SK-MEL-5 (cell line): ENCODE measurements at regions not wholly inside any gene's neighbourhood (a gene's known extent, or its start where the extent isn't known, plus 50 kb on each side); places are given as distances from the start of the nearest gene placed in this dataset.

Experiments
- DNase-seq: peaks from one replicate; pipeline ENCODE4 v3.0.0-alpha.2; 2016; ENCODE audit warnings: low read depth, low spot score
- in situ Hi-C: cut with HindIII; loops from 2 replicates; pipeline ENCODE4 v1.10.0; 2016; ENCODE audit warnings: low sequenced_read_pairs, high pct_unique_total_duplicates, low pct_unique_long_range_greater_than_20kb

GRCh38 chr3:66138336-66139313, 82.2 kb upstream of the SLC25A26 start:
- peak; percentile 82 for DNase-seq
- in situ Hi-C loops = no loop called here

- DNase-seq = no peak
- in situ Hi-C loops = no loop called here
These were observed 84.2 kb upstream of the SLC25A26 start for GRCh38 chr3:66136597-66136996.

DNA sequence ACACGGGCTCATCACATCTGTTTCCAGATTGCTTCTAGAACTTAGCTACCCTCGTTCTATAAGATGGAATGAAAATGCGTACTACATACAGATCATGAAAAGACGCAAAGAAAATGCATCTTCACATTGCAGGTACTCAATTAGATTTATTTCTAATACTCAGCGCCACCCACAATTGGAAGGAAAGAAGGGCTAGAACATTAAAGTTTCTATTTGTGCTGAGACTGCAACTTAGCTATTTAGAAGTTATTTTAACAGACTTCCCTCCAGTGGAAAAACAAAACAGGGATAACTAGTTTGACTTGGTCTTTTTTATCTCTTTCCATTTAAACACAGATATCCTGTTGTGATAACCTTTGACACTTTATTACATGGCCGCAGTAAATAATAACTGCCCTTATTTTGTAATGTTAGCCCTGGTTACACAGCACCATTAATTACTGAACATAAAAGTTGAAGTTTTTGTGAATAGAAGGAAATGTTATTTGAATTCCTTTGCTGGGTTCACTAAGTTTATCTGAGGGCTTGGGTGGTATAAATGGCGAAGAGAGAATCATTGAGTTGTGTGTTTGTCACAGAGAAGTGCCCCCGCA, 86.9 kb upstream of the SLC25A26 start:
- no peak for DNase-seq
- in situ Hi-C loops = no loop called here

DNA sequence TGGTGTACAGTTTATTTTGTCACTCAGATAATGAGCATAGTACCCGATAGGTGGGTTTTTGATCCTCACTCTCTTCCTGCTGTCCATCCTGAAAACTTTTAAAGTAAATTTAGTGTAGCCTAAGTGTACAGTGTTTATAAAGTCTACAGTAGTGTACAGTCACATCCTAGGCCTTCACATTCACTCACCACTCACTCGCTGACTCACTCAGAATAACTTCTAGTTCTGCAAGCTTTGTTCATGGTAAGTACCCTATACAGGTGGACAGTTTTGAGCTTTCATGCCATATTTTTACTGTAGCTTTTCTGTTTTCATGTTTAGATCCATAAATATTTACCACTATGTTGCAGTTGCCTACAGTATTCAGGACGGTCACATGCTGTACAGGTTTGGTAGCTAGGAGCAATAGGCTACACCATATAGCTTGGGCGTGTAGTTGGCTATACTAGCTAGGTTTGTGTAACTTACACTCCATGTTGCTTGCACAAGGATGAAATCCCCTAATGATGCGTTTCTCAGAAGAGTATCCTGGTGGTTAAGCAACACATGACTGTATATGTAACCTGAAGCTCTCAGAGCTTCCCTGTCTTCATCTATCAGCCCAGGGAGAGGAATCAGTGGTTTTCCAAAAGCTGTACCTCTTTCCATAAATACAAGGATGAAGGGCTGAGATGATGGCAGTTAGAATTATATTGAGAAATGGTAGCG, 87.6 kb upstream of the SLC25A26 start:
- in situ Hi-C loops = no loop called here
- no peak for DNase-seq

DNA sequence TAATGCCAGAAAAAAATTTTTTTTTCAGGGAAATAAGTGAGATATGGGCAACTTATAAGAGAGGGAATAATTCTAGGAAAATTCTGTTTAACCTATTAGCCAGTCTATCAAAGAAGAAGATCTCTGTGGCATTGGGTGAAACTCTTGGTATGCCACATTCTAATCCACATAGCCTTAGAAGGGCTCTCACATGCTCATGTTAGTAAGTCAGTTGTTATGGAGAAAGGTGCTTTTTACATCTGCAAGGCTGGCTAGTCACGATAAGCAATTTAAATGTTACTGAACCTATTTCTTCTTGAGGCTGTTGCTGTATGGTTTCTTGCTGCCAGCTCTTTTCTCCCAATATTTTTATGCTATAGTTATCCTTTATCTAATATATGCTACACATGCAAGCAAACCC, 89.9 kb upstream of the MAGI1 start:
- in situ Hi-C loops = no loop called here
- DNase-seq = no peak

DNA sequence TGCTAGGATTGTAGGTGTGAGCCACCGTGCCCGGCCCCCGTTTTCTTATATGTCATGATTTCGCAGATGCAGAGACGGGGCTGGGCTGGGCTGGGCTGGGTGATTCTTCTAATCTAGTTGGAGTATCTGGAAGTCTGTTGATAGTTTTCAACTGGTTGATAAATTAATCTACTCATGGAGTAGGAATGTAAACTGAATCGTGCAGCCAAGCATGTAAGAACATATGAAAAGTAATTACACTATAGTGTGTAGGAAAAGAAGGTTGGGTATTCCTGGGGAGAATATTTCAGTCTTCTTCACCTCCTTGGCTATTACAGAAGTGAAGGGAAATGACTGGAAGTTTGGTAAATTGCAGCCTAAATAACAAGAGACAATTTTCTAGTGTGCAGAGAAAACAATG, 82.6 kb upstream of the MAGI1 start:
- no peak for DNase-seq
- in situ Hi-C loops = no loop called here

- in situ Hi-C loops = no loop called here
- DNase-seq = peak; percentile 65
These were observed 77.3 kb upstream of the MAGI1 start for GRCh38 chr3:66115858-66116654.

GRCh38 chr3:66113542-66113941, 74.8 kb upstream of the MAGI1 start:
- DNase-seq = no peak
- in situ Hi-C loops = loop anchor here (5.0 kb wide), 1 partner anchor 71 kb away; no protein-coding TSS in a partner anchor

- in situ Hi-C loops = loop anchor here (5.0 kb wide), 1 partner anchor 69 kb away; no protein-coding TSS in a partner anchor
- DNase-seq = peak; percentile 22
These were observed 72.1 kb upstream of the MAGI1 start for GRCh38 chr3:66110840-66111239.

- peak; percentile 22 for DNase-seq
- in situ Hi-C loops = no loop called here
These were observed 69.1 kb upstream of the MAGI1 start for GRCh38 chr3:66107855-66108254.

DNA sequence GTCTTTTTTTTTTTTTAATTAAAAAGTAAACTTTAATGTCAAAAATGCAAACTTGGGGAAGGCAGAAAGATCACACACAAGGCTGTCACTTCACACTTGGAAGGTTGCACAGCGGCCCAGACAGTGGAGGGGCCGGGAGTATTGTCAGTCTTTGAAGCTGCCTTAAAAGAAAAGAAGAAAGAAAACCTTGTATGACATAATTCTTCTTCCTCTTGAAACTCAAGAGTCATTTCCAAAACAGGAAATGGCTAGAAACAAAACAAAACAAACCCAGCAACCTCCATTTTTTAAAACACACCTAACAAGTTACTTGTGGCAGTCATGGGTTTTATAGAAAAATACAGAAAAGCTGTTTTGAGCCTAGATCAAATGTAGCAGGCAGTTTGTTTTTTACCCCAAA, 68.1 kb upstream of the MAGI1 start:
- in situ Hi-C loops = no loop called here
- no peak for DNase-seq

- no peak for DNase-seq
- in situ Hi-C loops = no loop called here
These were observed 65.8 kb upstream of the MAGI1 start for GRCh38 chr3:66104535-66104934.

GRCh38 chr3:66103729-66104128, 65.0 kb upstream of the MAGI1 start:
- in situ Hi-C loops = no loop called here
- no peak for DNase-seq

- no peak for DNase-seq
- in situ Hi-C loops = no loop called here
These were observed 63.2 kb upstream of the MAGI1 start for GRCh38 chr3:66101901-66102300.

DNA sequence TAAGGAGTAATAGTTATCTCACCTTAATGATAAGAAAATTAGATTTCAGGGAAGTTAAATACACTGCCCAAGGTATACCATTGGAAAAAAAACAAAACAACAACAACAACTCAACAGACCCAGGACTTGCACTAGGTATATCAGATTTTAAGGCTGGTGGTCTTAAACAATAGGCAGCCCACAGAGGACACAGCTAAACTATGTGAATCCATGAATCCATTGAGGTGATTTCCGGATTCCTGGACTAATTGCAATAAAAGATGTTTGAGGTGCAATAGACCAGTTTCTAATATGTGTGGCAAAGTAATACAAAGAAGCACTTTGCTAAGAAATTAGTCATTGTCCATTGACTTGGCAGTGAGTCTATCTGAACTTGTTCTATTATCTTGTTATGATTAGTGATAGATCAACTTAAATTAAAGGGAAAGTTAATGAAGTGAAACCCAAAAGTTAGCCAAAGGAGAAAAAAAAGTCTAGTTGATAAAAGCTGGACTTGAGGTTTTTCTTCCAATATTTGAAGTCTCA, 60.9 kb upstream of the MAGI1 start:
- no peak for DNase-seq

GRCh38 chr3:66098436-66098835, 59.7 kb upstream of the MAGI1 start:
- DNase-seq = no peak
- in situ Hi-C loops = no loop called here

More for the DNA sequence above, 60.9 kb upstream of the MAGI1 start:
- in situ Hi-C loops = no loop called here

- no peak for DNase-seq
- in situ Hi-C loops = no loop called here
These were observed 58.9 kb upstream of the MAGI1 start for GRCh38 chr3:66097647-66098046.
